Fibroblast of pulmonary artery (primary cell): ENCODE measurements at regions not wholly inside any gene's neighbourhood (a gene's known extent, or its start where the extent isn't known, plus 50 kb on each side); places are given as distances from the start of the nearest gene placed in this dataset.

Experiments
- DNase-seq: peaks from one replicate; pipeline ENCODE4 v3.0.0-alpha.2; 2010; ENCODE audit warnings: low read depth
- H3K4me3 ChIP-seq: replicated peaks from 2 replicates; pipeline ENCODE4 v1.5.1; 2011; ENCODE audit warnings: low read depth, mild to moderate bottlenecking, control low read depth, low read length, moderate library complexity
- CTCF ChIP-seq: IDR thresholded peaks from 2 replicates; pipeline ENCODE4 v1.5.1; 2011; ENCODE audit warnings: mild to moderate bottlenecking, control low read depth, low read length, inconsistent platforms; ENCODE audit errors: missing control alignments

GRCh38 chr9:108105885-108106284, 616.3 kb upstream of the KLF4 start:
- DNase-seq = no peak
- no peak for TF ChIP-seq CTCF
- no peak overlapping the region for H3K4me3 ChIP-seq

GRCh38 chr9:108104991-108105390, 615.4 kb upstream of the KLF4 start:
- no peak for DNase-seq
- TF ChIP-seq CTCF = no peak
- no peak overlapping the region for H3K4me3 ChIP-seq

GRCh38 chr9:108103046-108103693, 613.6 kb upstream of the KLF4 start:
- no peak overlapping the region for H3K4me3 ChIP-seq
- TF ChIP-seq CTCF = no peak
- no peak for DNase-seq

- no peak overlapping the region for H3K4me3 ChIP-seq
- no peak for TF ChIP-seq CTCF
- DNase-seq = no peak
These were observed 611.8 kb upstream of the KLF4 start for GRCh38 chr9:108101410-108101809.

- TF ChIP-seq CTCF = no peak
- H3K4me3 ChIP-seq = no peak overlapping the region
- no peak for DNase-seq
These were observed 611.0 kb upstream of the KLF4 start for GRCh38 chr9:108100571-108100970.

- no peak for TF ChIP-seq CTCF
- no peak overlapping the region for H3K4me3 ChIP-seq
- peak; percentile 28 for DNase-seq
These were observed 610.3 kb upstream of the KLF4 start for GRCh38 chr9:108099854-108100253.

- DNase-seq = no peak
- TF ChIP-seq CTCF = no peak
These were observed 605.9 kb upstream of the KLF4 start for GRCh38 chr9:108095496-108095895.

More at GRCh38 chr9:108095496-108095895, 605.9 kb upstream of the KLF4 start:
- no peak overlapping the region for H3K4me3 ChIP-seq
